Stomach (tissue), 8 donors: ENCODE measurements at regions not wholly inside any gene's neighbourhood (a gene's known extent, or its start where the extent isn't known, plus 50 kb on each side); places are given as distances from the start of the nearest gene placed in this dataset.
"Not testable (repeated sequence)": the region's sequence is repeated elsewhere in the genome, so short reads cannot be mapped to it uniquely, and the experiment has no call there.

Experiments used
- DNase-seq, 2 donors: peaks; one replicate each; pipeline versions ENCODE4 v3.0.0 to v3.0.0-alpha.2; 2013 to 2019
- H3K27ac ChIP-seq, 5 donors: fragments of 200-600 bp in 4 of 5; sonication (generic) in 4 of 5; one replicate each; pipeline ENCODE4 v1.5.1; 2013 to 2019; ENCODE audit warnings: mild to moderate bottlenecking in 1 of 5, moderate library complexity in 1 of 5
- H3K27me3 ChIP-seq, 3 donors: fragments of 200-600 bp; sonication (generic); one replicate each; pipeline ENCODE4 v1.5.1; 2017 to 2019; ENCODE audit warnings: mixed run types in 1 of 3
- H3K36me3 ChIP-seq, 4 donors: fragments of 200-600 bp; sonication (generic); 1 replicate in 3 of 4; 2 replicates in 1 of 4; pipeline ENCODE4 v1.5.1; 2016 to 2019
- H3K4me1 ChIP-seq, 4 donors: fragments of 200-600 bp; sonication (generic); one replicate each; pipeline ENCODE4 v1.5.1; 2016 to 2019
- H3K4me3 ChIP-seq, 4 donors: fragments of 200-600 bp; sonication (generic) in 3 of 4; one replicate each; pipeline ENCODE4 v1.5.1; 2016 to 2019; ENCODE audit warnings: mild to moderate bottlenecking in 1 of 4
- H3K9me3 ChIP-seq, 4 donors: fragments of 200-600 bp; sonication (generic); one replicate each; pipeline ENCODE4 v1.5.1; 2016 to 2019
- EP300 ChIP-seq: sonication (generic); formaldehyde crosslinking; IDR thresholded peaks from one replicate; pipeline ENCODE4 v1.6.1; 2017; ENCODE audit warnings: antibody characterized with exemption
- POLR2A ChIP-seq, 4 donors: fragments of 450-650 bp; IDR thresholded peaks; one replicate each; pipeline ENCODE4 v1.6.1; 2016; ENCODE audit warnings: antibody characterized with exemption in 4 of 4, control low read depth in 2 of 4, mild to moderate bottlenecking in 1 of 4, moderate library complexity in 1 of 4
- POLR2AphosphoS5 ChIP-seq, 3 donors: sonication (generic); formaldehyde crosslinking; IDR thresholded peaks; one replicate each; pipeline ENCODE4 v1.6.1; 2016; ENCODE audit warnings: antibody characterized with exemption in 3 of 3
- WGBS, 5 donors: extraction: QIAGEN DNeasy Blood & Tissue Kit in 3 of 5; methylation state at CpG; one replicate each; pipeline versions ENCODE4 v1.1.5 to v1.1.7; 2013 to 2018; 5-methylcytosine and 5-hydroxymethylcytosine counted together
- intact Hi-C: fragments of 100-400 bp; cut with DNase I; formaldehyde crosslinking; loops from one replicate; pipeline ENCODE4 v1.15.1; 2023; ENCODE audit warnings: low total_unique reads
- TF ChIP-seq, protein P1 (sequence below), 7 experiments: fragments of 450-650 bp in 4 of 7; fragments of 200-600 bp in 3 of 7; sonication (generic) in 3 of 7; IDR thresholded peaks; one replicate each; pipeline ENCODE4 v1.5.1; 2016 to 2019; ENCODE audit warnings: antibody characterized with exemption in 7 of 7, control low read depth in 2 of 7, mild to moderate bottlenecking in 1 of 7
- donor health status: healthy with polysubstance abuse.
- donor health status: Bipolar disorder and iron deficiency.
- donor health status: healthy.

DNA sequence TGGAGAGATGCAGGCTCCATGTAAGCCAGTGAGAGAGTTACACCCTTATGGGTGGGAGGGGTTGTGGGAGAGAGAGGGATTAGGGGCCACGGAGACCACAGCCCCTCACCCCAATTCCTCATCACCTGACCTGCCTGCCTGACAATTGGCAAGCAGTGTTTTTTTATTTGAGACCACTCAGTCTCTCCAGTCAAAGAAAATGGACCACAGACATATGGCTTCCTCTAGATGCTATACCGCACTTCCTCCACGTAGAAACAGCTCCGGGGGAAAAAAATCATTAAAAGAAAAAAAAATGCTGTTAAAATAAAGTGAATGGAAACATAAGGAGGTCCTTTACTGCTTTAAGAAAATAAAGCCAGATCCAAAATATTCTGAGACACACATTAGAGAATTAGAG lies 152.7 kb downstream of the MYLK4 start:
- 52 to 77% (median 62%) methylated on average over 4 of the region's 4 CpGs for WGBS, 5 donors
- Histone ChIP-seq H3K27me3 (no peaks in the 10 kb centered on the region), H3K9me3 (no peaks in the 10 kb centered on the region), H3K27ac (no peak overlapping the region), H3K4me1 (no peaks in the 10 kb centered on the region), H3K4me3 (no peak overlapping the region), H3K36me3 (no peaks in the 10 kb centered on the region)
- no peak for DNase-seq
- intact Hi-C loops: no loop called here
- TF ChIP-seq, protein P1, sequence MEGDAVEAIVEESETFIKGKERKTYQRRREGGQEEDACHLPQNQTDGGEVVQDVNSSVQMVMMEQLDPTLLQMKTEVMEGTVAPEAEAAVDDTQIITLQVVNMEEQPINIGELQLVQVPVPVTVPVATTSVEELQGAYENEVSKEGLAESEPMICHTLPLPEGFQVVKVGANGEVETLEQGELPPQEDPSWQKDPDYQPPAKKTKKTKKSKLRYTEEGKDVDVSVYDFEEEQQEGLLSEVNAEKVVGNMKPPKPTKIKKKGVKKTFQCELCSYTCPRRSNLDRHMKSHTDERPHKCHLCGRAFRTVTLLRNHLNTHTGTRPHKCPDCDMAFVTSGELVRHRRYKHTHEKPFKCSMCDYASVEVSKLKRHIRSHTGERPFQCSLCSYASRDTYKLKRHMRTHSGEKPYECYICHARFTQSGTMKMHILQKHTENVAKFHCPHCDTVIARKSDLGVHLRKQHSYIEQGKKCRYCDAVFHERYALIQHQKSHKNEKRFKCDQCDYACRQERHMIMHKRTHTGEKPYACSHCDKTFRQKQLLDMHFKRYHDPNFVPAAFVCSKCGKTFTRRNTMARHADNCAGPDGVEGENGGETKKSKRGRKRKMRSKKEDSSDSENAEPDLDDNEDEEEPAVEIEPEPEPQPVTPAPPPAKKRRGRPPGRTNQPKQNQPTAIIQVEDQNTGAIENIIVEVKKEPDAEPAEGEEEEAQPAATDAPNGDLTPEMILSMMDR (IDR thresholded peaks at IDR 0.05): no peak
- TF ChIP-seq POLR2A (IDR thresholded peaks at IDR 0.05): no peak
- no peak for TF ChIP-seq POLR2AphosphoS5 (IDR thresholded peaks at IDR 0.05)
- no peak for TF ChIP-seq EP300

DNA sequence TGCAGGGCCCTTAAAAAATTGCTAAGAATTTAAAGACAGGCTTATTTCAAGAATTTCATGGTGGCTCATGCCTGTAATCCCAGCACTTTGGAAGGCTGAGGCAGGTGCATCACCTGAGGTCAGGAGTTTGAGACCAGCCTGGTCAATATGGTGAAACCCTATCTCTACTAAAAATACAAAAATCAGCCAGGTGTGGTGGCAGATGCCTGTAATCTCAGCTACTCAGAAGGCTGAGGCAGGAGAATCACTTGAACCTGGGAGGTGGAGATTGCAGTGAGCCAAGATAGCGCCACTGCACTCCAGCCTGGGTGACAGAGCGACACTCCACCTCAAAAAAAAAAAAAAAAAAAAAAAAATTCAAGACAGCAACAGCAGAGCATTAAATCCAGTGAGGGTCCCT lies 153.3 kb downstream of the MYLK4 start:
- intact Hi-C loops, H3K27me3 ChIP-seq, H3K9me3 ChIP-seq, DNase-seq, H3K27ac ChIP-seq, H3K4me3 ChIP-seq, H3K4me1 ChIP-seq, H3K36me3 ChIP-seq: not testable (repeated sequence)
- 92 to 100% (median 94%) methylated on average over 2 of the region's 2 CpGs for WGBS, 5 donors

GRCh38 chr6:2596222-2596621 lies 154.5 kb downstream of the MYLK4 start:
- H3K27ac ChIP-seq: no peak overlapping the region
- TF ChIP-seq EP300 (no peak), POLR2AphosphoS5 (IDR thresholded peaks at IDR 0.05) (no peak), POLR2A (IDR thresholded peaks at IDR 0.05) (no peak)
- TF ChIP-seq, protein P1 (IDR thresholded peaks at IDR 0.05): no peak
- H3K36me3 ChIP-seq: no peaks in the 10 kb centered on the region
- no peaks in the 10 kb centered on the region for H3K27me3 ChIP-seq
- intact Hi-C loops: no loop called here
- 63 to 67% (median 65%) methylated on average over 1 of the region's 1 CpG for WGBS, 5 donors
- no peaks in the 10 kb centered on the region for H3K4me1 ChIP-seq
- H3K4me3 ChIP-seq: no peak overlapping the region
- no peaks in the 10 kb centered on the region for H3K9me3 ChIP-seq
- DNase-seq: no peak

- no peak overlapping the region for H3K4me3 ChIP-seq
- intact Hi-C loops: no loop called here
- no peaks in the 10 kb centered on the region for H3K36me3 ChIP-seq
- no peak overlapping the region for H3K27ac ChIP-seq
- peaks cover 0 to 7% (median 2%) of the 10 kb centered on the region in 4 donors for H3K4me1 ChIP-seq
- WGBS, 5 donors: 70 to 94% (median 90%) methylated on average over 2 of the region's 2 CpGs
- no peaks in the 10 kb centered on the region for H3K27me3 ChIP-seq
- H3K9me3 ChIP-seq: no peaks in the 10 kb centered on the region
- TF ChIP-seq EP300: no peak
- TF ChIP-seq POLR2AphosphoS5 (IDR thresholded peaks at IDR 0.05): no peak
- DNase-seq: no peak
Observed at GRCh38 chr6:2594868-2595267, 155.9 kb downstream of the MYLK4 start.

DNA sequence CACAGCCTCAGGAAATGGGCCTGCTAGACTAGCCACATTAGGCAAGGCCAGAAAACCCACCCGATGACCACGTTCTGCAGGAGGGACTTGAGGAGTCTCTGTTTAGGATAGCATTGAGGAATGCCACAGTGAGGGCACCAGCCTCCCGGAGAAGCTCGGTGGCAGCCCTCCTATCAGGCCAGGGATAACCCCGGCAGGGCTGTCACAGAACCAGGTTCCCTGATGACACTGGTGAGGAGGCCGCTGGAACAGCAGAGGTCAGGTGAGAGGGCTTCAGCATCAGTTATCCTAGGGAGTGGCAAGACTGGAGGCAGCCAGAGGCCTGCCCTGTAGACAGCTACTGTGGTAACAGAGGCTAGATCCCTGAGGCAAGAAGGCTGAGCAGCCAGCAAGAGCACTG lies 157.6 kb downstream of the MYLK4 start:
- intact Hi-C loops: no loop called here
- no peaks in the 10 kb centered on the region for H3K9me3 ChIP-seq
- H3K4me1 ChIP-seq: peaks cover 0 to 15% (median 4%) of the 10 kb centered on the region in 4 donors
- TF ChIP-seq POLR2A (IDR thresholded peaks at IDR 0.05) (no peak), POLR2AphosphoS5 (IDR thresholded peaks at IDR 0.05) (no peak), EP300 (no peak)
- TF ChIP-seq, protein P1 (IDR thresholded peaks at IDR 0.05): no peak
- H3K27ac ChIP-seq: no peak overlapping the region
- H3K4me3 ChIP-seq: no peak overlapping the region
- no peak for DNase-seq
- 93 to 96% (median 95%) methylated on average over 3 to 6 of the region's 6 CpGs for WGBS, 5 donors
- H3K36me3 ChIP-seq: no peaks in the 10 kb centered on the region
- H3K27me3 ChIP-seq: no peaks in the 10 kb centered on the region
